ENCODE measurements at regions not wholly inside any gene's neighbourhood (a gene's known extent, or its start where the extent isn't known, plus 50 kb on each side); places are given as distances from the start of the nearest gene placed in this dataset.

- TF ChIP-seq CTCF (IDR thresholded peaks at IDR 0.05; ENCODE audit: low read length, missing control alignments), result no peak
- H3K4me3 ChIP-seq (replicated peaks; ENCODE audit: low read depth, low read length), result no peak overlapping the region
- DNase-seq (ENCODE audit: low read depth), result no peak
Measured at GRCh38 chr9:134217431-134218210, 53.3 kb upstream of the RNU6ATAC start.

DNA sequence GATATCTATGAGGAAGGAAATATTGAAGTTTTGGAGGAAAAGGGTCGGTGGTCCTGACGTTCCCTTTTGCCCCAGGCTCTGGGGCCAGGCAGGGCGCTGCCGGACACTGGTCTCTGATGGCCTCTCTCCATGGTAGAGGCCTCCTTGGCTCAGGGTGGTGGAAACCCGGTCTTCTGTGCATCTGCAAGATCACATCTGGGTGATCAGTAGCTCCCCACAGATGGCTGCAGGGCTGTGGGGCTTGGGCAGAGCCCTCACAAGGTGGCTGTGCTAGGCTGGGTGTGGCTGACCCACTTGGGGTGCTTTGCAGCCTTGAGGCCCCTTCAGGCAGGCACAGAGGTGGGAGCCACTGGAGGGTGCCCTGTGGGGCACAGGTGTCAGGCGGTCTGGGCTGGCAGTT is 53.9 kb upstream of the RNU6ATAC start:
- no peak for DNase-seq (ENCODE audit: low read depth)
- no peak for TF ChIP-seq CTCF (IDR thresholded peaks at IDR 0.05; ENCODE audit: low read length, missing control alignments)
- H3K4me3 ChIP-seq (replicated peaks; ENCODE audit: low read depth, low read length), result no peak overlapping the region

- no peak for TF ChIP-seq CTCF (IDR thresholded peaks at IDR 0.05; ENCODE audit: low read length, missing control alignments)
- no peak overlapping the region for H3K4me3 ChIP-seq (replicated peaks; ENCODE audit: low read depth, low read length)
- DNase-seq (ENCODE audit: low read depth), result no peak
Measured at GRCh38 chr9:134219646-134220060, 55.3 kb upstream of the RNU6ATAC start.

GRCh38 chr9:134220311-134220710 is 55.9 kb upstream of the RNU6ATAC start:
- no peak for TF ChIP-seq CTCF (IDR thresholded peaks at IDR 0.05; ENCODE audit: low read length, missing control alignments)
- H3K4me3 ChIP-seq (replicated peaks; ENCODE audit: low read depth, low read length), result no peak overlapping the region
- DNase-seq (ENCODE audit: low read depth), result no peak

- no peak for DNase-seq (ENCODE audit: low read depth)
- H3K4me3 ChIP-seq (replicated peaks; ENCODE audit: low read depth, low read length), result no peak overlapping the region
- no peak for TF ChIP-seq CTCF (IDR thresholded peaks at IDR 0.05; ENCODE audit: low read length, missing control alignments)
Measured at GRCh38 chr9:134221273-134222017, 57.1 kb upstream of the RNU6ATAC start.

- no peak overlapping the region for H3K4me3 ChIP-seq (replicated peaks; ENCODE audit: low read depth, low read length)
- TF ChIP-seq CTCF (IDR thresholded peaks at IDR 0.05; ENCODE audit: low read length, missing control alignments), result no peak
- no peak for DNase-seq (ENCODE audit: low read depth)
Measured at GRCh38 chr9:134222018-134222573, 57.7 kb upstream of the RNU6ATAC start.

Measured in fibroblast of pulmonary artery (primary cell).